Peyer's patch (tissue), 4 donors: ENCODE measurements at regions not wholly inside any gene's neighbourhood (a gene's known extent, or its start where the extent isn't known, plus 50 kb on each side); places are given as distances from the start of the nearest gene placed in this dataset.

Experiments used
- DNase-seq, 3 donors: peaks; one replicate each; pipeline ENCODE4 v3.0.0-alpha.2; 2017 to 2019
- H3K27ac ChIP-seq, 4 donors: fragments of 200-600 bp; sonication (generic); one replicate each; pipeline ENCODE4 v1.5.1; 2016 to 2019
- H3K27me3 ChIP-seq, 2 donors: fragments of 200-600 bp; sonication (generic); one replicate each; pipeline ENCODE4 v1.5.1; 2019
- H3K36me3 ChIP-seq, 3 donors: fragments of 200-600 bp; sonication (generic); one replicate each; pipeline ENCODE4 v1.5.1; 2016 to 2019
- H3K4me1 ChIP-seq, 4 donors: fragments of 200-600 bp; sonication (generic); one replicate each; pipeline ENCODE4 v1.5.1; 2016 to 2019
- H3K4me3 ChIP-seq, 4 donors: fragments of 200-600 bp; sonication (generic); 1 replicate in 3 of 4; 2 replicates in 1 of 4; pipeline ENCODE4 v1.5.1; 2016 to 2019; ENCODE audit warnings: mild to moderate bottlenecking in 1 of 4
- H3K9me3 ChIP-seq, 4 donors: fragments of 200-600 bp; sonication (generic); one replicate each; pipeline ENCODE4 v1.5.1; 2016 to 2019; ENCODE audit warnings: mild to moderate bottlenecking in 1 of 4
- CTCF ChIP-seq, 6 experiments: fragments of 450-650 bp in 4 of 6; fragments of 200-600 bp in 2 of 6; sonication (generic) in 1 of 6; IDR thresholded peaks; one replicate each; pipeline ENCODE4 v1.5.1; 2017 to 2019; ENCODE audit warnings: antibody characterized with exemption in 6 of 6, mild to moderate bottlenecking in 3 of 6, moderate library complexity in 1 of 6
- POLR2A ChIP-seq, 2 donors: fragments of 450-650 bp; IDR thresholded peaks; one replicate each; pipeline ENCODE4 v1.5.1; 2017; ENCODE audit warnings: antibody characterized with exemption in 2 of 2, mild to moderate bottlenecking in 2 of 2, moderate library complexity in 2 of 2

GRCh38 chr2:22741216-22741615, 643.8 kb upstream of the KLHL29 start:
- Histone ChIP-seq H3K36me3 (no peaks in the 10 kb centered on the region), H3K27ac (no peak overlapping the region), H3K4me1 (no peaks in the 10 kb centered on the region), H3K9me3 (no peaks in the 10 kb centered on the region), H3K4me3 (no peak overlapping the region), H3K27me3 (no peaks in the 10 kb centered on the region)
- no peak for DNase-seq
- TF ChIP-seq CTCF (IDR thresholded peaks at IDR 0.05) (no peak), POLR2A (IDR thresholded peaks at IDR 0.05) (no peak)

- H3K27ac ChIP-seq: no peak overlapping the region
- no peaks in the 10 kb centered on the region for H3K4me1 ChIP-seq
- H3K9me3 ChIP-seq: no peaks in the 10 kb centered on the region
- no peak for TF ChIP-seq POLR2A (IDR thresholded peaks at IDR 0.05)
- TF ChIP-seq CTCF (IDR thresholded peaks at IDR 0.05): no peak
- no peaks in the 10 kb centered on the region for H3K27me3 ChIP-seq
- no peak overlapping the region for H3K4me3 ChIP-seq
- no peak for DNase-seq
- H3K36me3 ChIP-seq: no peaks in the 10 kb centered on the region
Observed at GRCh38 chr2:22748909-22749308, 636.1 kb upstream of the KLHL29 start.

GRCh38 chr2:22753476-22753875, 631.5 kb upstream of the KLHL29 start:
- no peaks in the 10 kb centered on the region for H3K36me3 ChIP-seq
- DNase-seq: no peak
- TF ChIP-seq CTCF (IDR thresholded peaks at IDR 0.05): no peak
- TF ChIP-seq POLR2A (IDR thresholded peaks at IDR 0.05): no peak
- H3K4me3 ChIP-seq: no peak overlapping the region
- H3K27ac ChIP-seq: no peak overlapping the region
- no peaks in the 10 kb centered on the region for H3K27me3 ChIP-seq
- no peaks in the 10 kb centered on the region for H3K9me3 ChIP-seq
- H3K4me1 ChIP-seq: no peaks in the 10 kb centered on the region

GRCh38 chr2:22756276-22757043, 628.5 kb upstream of the KLHL29 start:
- no peaks in the 10 kb centered on the region for H3K4me1 ChIP-seq
- TF ChIP-seq CTCF (IDR thresholded peaks at IDR 0.05): no peak
- no peaks in the 10 kb centered on the region for H3K27me3 ChIP-seq
- no peak overlapping the region for H3K4me3 ChIP-seq
- H3K27ac ChIP-seq: no peak overlapping the region
- H3K9me3 ChIP-seq: no peaks in the 10 kb centered on the region
- no peak for DNase-seq
- no peaks in the 10 kb centered on the region for H3K36me3 ChIP-seq

- Histone ChIP-seq H3K27ac (no peak overlapping the region), H3K4me1 (no peaks in the 10 kb centered on the region), H3K9me3 (no peaks in the 10 kb centered on the region), H3K36me3 (no peaks in the 10 kb centered on the region), H3K27me3 (no peaks in the 10 kb centered on the region), H3K4me3 (no peak overlapping the region)
- no peak for DNase-seq
- TF ChIP-seq CTCF (IDR thresholded peaks at IDR 0.05): no peak
- no peak for TF ChIP-seq POLR2A (IDR thresholded peaks at IDR 0.05)
Observed at GRCh38 chr2:22769497-22769896, 615.5 kb upstream of the KLHL29 start.

- no peak overlapping the region for H3K4me3 ChIP-seq
- TF ChIP-seq POLR2A (IDR thresholded peaks at IDR 0.05) (no peak), CTCF (IDR thresholded peaks at IDR 0.05) (no peak)
- no peaks in the 10 kb centered on the region for H3K27me3 ChIP-seq
- no peak for DNase-seq
- H3K27ac ChIP-seq: no peak overlapping the region
- H3K36me3 ChIP-seq: no peaks in the 10 kb centered on the region
- H3K9me3 ChIP-seq: no peaks in the 10 kb centered on the region
- H3K4me1 ChIP-seq: no peaks in the 10 kb centered on the region
Observed at GRCh38 chr2:22784566-22784965, 600.4 kb upstream of the KLHL29 start.
